DND-41 (cell line): ENCODE measurements at regions not wholly inside any gene's neighbourhood (a gene's known extent, or its start where the extent isn't known, plus 50 kb on each side); places are given as distances from the start of the nearest gene placed in this dataset.

Source experiments
- ATAC-seq: fragments of 200-7000 bp; cut with Tn5 transposase; 3 replicates; pipeline ENCODE4 v1.9.1; 2021; ENCODE audit warnings: low read depth; ENCODE audit not compliant: insufficient read depth
- DNase-seq: peaks from one replicate; pipeline ENCODE4 v3.0.0-alpha.2; 2020
- H2AFZ ChIP-seq: 2 replicates; pipeline ENCODE4 v1.6.0; 2012; ENCODE audit warnings: low read depth, low read length
- H3K27ac ChIP-seq: 2 replicates; pipeline ENCODE4 v1.5.1; 2012; ENCODE audit warnings: low read length, inconsistent platforms
- H3K27me3 ChIP-seq: fragments of 200-600 bp; sonication (generic); 2 replicates; pipeline ENCODE4 v1.6.0; 2012; ENCODE audit warnings: low read length, mild to moderate bottlenecking, inconsistent platforms; ENCODE audit not compliant: insufficient read depth, poor library complexity
- H3K36me3 ChIP-seq: 2 replicates; pipeline ENCODE4 v1.5.1; 2012; ENCODE audit warnings: low read length, inconsistent platforms; ENCODE audit not compliant: insufficient read depth
- H3K4me1 ChIP-seq: 2 replicates; pipeline ENCODE4 v1.5.1; 2012; ENCODE audit warnings: mild to moderate bottlenecking, low read length; ENCODE audit not compliant: insufficient read depth
- H3K4me2 ChIP-seq: 2 replicates; pipeline ENCODE4 v1.6.0; 2012; ENCODE audit warnings: mild to moderate bottlenecking, moderate library complexity, low read length, inconsistent platforms; ENCODE audit not compliant: insufficient read depth
- H3K4me3 ChIP-seq, 2 experiments: fragments of 200-600 bp in 1 of 2; shearing (Covaris generic) in 1 of 2; 2 replicates each; pipeline ENCODE4 v1.5.1; 2012 to 2016; ENCODE audit warnings: inconsistent platforms in 2 of 2, low read length in 2 of 2, mild to moderate bottlenecking in 2 of 2, low read depth in 1 of 2, moderate library complexity in 1 of 2
- H3K79me2 ChIP-seq: 2 replicates; pipeline ENCODE4 v1.6.0; 2012; ENCODE audit warnings: low read length, inconsistent platforms; ENCODE audit not compliant: insufficient read depth
- H3K9ac ChIP-seq: 2 replicates; pipeline ENCODE4 v1.6.0; 2012; ENCODE audit warnings: low read depth, mild to moderate bottlenecking, inconsistent platforms, low read length, moderate library complexity
- H3K9me3 ChIP-seq: 2 replicates; pipeline ENCODE4 v1.5.1; 2012; ENCODE audit warnings: low read length, moderate library complexity, mild to moderate bottlenecking, inconsistent platforms; ENCODE audit not compliant: insufficient read depth, severe bottlenecking
- H4K20me1 ChIP-seq: 2 replicates; pipeline ENCODE4 v1.6.0; 2012; ENCODE audit warnings: low read length; ENCODE audit not compliant: insufficient read depth
- EZH2 ChIP-seq: IDR thresholded peaks from 3 replicates; pipeline ENCODE4 v1.6.1; 2012; ENCODE audit warnings: borderline replicate concordance, low read depth, mild to moderate bottlenecking, moderate library complexity, low read length, inconsistent platforms; ENCODE audit not compliant: severe bottlenecking
- TF ChIP-seq, protein P1 (sequence below): IDR thresholded peaks from 2 replicates; pipeline ENCODE4 v1.5.1; 2012; ENCODE audit warnings: borderline replicate concordance, low read length, moderate library complexity, mild to moderate bottlenecking; ENCODE audit not compliant: poor library complexity, severe bottlenecking; ENCODE audit errors: extremely low read depth

DNA sequence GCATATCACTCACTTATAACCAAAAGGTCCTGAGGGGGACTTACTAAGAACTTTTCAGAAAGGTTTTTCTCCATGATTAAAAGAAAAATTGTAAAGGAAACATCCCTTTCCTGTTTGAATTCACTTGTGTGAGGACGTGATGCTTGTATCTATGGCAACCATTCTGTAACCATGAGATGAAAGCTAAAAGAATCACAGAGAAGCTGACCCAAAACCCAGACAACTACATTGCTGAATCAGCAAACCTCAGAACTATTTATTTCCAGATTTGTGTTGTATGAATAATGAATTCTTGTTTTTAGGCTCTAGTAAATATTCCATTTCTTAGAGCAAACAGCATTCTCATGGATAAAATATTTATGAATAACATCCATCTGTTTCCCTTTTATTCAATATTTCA is 91.2 kb downstream of the RCHY1 start:
- no peak for TF ChIP-seq EZH2
- TF ChIP-seq, protein P1, sequence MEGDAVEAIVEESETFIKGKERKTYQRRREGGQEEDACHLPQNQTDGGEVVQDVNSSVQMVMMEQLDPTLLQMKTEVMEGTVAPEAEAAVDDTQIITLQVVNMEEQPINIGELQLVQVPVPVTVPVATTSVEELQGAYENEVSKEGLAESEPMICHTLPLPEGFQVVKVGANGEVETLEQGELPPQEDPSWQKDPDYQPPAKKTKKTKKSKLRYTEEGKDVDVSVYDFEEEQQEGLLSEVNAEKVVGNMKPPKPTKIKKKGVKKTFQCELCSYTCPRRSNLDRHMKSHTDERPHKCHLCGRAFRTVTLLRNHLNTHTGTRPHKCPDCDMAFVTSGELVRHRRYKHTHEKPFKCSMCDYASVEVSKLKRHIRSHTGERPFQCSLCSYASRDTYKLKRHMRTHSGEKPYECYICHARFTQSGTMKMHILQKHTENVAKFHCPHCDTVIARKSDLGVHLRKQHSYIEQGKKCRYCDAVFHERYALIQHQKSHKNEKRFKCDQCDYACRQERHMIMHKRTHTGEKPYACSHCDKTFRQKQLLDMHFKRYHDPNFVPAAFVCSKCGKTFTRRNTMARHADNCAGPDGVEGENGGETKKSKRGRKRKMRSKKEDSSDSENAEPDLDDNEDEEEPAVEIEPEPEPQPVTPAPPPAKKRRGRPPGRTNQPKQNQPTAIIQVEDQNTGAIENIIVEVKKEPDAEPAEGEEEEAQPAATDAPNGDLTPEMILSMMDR: no peak
- no peak for ATAC-seq
- no peak overlapping the region for H2AFZ ChIP-seq
- H3K9ac ChIP-seq: no peak overlapping the region
- no peaks in the 10 kb centered on the region for H3K36me3 ChIP-seq
- H3K4me3 ChIP-seq: no peak overlapping the region
- H3K4me1 ChIP-seq: no peaks in the 10 kb centered on the region
- H3K4me2 ChIP-seq: no peak overlapping the region
- no peaks in the 10 kb centered on the region for H3K9me3 ChIP-seq
- H3K27me3 ChIP-seq: no peaks in the 10 kb centered on the region
- H3K79me2 ChIP-seq: no peaks in the 10 kb centered on the region
- no peaks in the 10 kb centered on the region for H4K20me1 ChIP-seq
- H3K27ac ChIP-seq: no peak overlapping the region
- DNase-seq: no peak

DNA sequence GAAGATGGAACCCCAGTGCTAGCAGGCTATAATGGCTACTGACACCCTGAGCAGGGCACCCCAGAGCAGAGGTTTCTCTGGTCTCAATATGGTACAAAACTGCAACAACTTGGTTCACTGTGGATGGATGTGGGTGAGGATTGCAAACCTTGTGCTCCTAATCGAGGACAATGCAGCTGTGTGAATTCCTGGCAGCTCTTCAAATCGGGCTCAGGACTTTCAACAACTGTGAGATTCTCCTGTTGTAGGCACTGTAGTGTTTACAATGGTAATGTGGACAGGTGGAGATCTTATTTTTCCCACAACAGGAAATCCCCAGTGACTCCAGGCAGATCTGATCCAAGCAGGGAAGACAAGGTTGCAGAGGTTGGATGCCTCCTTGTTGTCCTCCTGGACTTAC is 101.5 kb downstream of the RCHY1 start:
- Histone ChIP-seq H3K36me3 (no peaks in the 10 kb centered on the region), H3K9ac (no peak overlapping the region), H3K9me3 (no peaks in the 10 kb centered on the region), H3K4me3 (no peak overlapping the region), H3K27me3 (no peaks in the 10 kb centered on the region), H3K79me2 (no peaks in the 10 kb centered on the region), H3K4me1 (no peaks in the 10 kb centered on the region), H3K4me2 (no peak overlapping the region), H4K20me1 (no peaks in the 10 kb centered on the region), H2AFZ (no peak overlapping the region), H3K27ac (no peak overlapping the region)
- ATAC-seq (no peak), DNase-seq (no peak)
- TF ChIP-seq, protein P1: no peak
- no peak for TF ChIP-seq EZH2

GRCh38 chr4:75398501-75398900 is 115.7 kb downstream of the RCHY1 start:
- H3K79me2 ChIP-seq: no peaks in the 10 kb centered on the region
- H3K27ac ChIP-seq: no peak overlapping the region
- no peaks in the 10 kb centered on the region for H4K20me1 ChIP-seq
- H3K9me3 ChIP-seq: no peaks in the 10 kb centered on the region
- H2AFZ ChIP-seq: no peak overlapping the region
- no peaks in the 10 kb centered on the region for H3K36me3 ChIP-seq
- TF ChIP-seq, protein P1: no peak
- no peak for TF ChIP-seq EZH2
- H3K27me3 ChIP-seq: no peaks in the 10 kb centered on the region
- DNase-seq (no peak), ATAC-seq (no peak)
- H3K9ac ChIP-seq: no peak overlapping the region
- no peak overlapping the region for H3K4me2 ChIP-seq
- H3K4me3 ChIP-seq: no peak overlapping the region
- H3K4me1 ChIP-seq: no peaks in the 10 kb centered on the region
